Neuron (in vitro differentiated cells): ENCODE measurements at regions not wholly inside any gene's neighbourhood (a gene's known extent, or its start where the extent isn't known, plus 50 kb on each side); places are given as distances from the start of the nearest gene placed in this dataset.

ENCODE experiments used
- H2AFZ ChIP-seq: one replicate; pipeline ENCODE4 v1.6.1; 2013; ENCODE audit warnings: low read depth, mild to moderate bottlenecking, inconsistent platforms, low read length, moderate library complexity
- H3K27me3 ChIP-seq: one replicate; pipeline ENCODE4 v1.6.1; 2013; ENCODE audit warnings: low read length; ENCODE audit not compliant: insufficient read depth
- H3K36me3 ChIP-seq: one replicate; pipeline ENCODE4 v1.6.1; 2013; ENCODE audit warnings: low read length; ENCODE audit not compliant: insufficient read depth
- H3K4me1 ChIP-seq: one replicate; pipeline ENCODE4 v1.6.1; 2013; ENCODE audit warnings: low read length; ENCODE audit not compliant: insufficient read depth
- H3K4me3 ChIP-seq: 2 replicates; pipeline ENCODE4 v1.5.1; 2013; ENCODE audit warnings: mild to moderate bottlenecking, low read length, moderate library complexity
- H3K9me3 ChIP-seq: one replicate; pipeline ENCODE4 v1.6.1; 2013; ENCODE audit warnings: low read length

DNA sequence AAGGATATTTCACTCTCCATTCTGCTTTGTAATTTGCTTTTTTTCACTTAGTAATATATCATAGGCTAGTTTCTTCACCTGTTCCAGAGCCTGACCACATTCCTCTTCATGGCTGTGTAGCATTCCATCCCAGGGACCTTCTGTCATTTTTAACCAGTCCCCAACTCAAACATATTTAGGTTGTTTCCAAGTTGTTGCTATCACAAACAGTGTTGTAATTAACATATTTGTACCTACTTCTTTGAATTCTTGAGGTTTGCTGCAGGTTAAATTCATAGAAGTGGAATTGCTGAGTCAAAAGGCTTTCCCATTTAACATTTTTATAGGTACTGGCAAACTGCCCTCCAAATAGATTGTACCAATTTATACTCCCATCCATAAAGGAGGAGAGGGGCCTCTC is 65.1 kb upstream of the MED9 start:
- Histone ChIP-seq H3K36me3 (no peaks in the 10 kb centered on the region), H3K4me1 (no peaks in the 10 kb centered on the region), H3K27me3 (peaks cover 4% of the 10 kb centered on the region), H3K4me3 (no peak overlapping the region), H2AFZ (no peak overlapping the region), H3K9me3 (peaks cover 1% of the 10 kb centered on the region)

- Histone ChIP-seq H3K36me3 (no peaks in the 10 kb centered on the region), H3K9me3 (peaks cover 1% of the 10 kb centered on the region), H3K27me3 (peaks cover 4% of the 10 kb centered on the region), H3K4me3 (no peak overlapping the region), H3K4me1 (no peaks in the 10 kb centered on the region), H2AFZ (no peak overlapping the region)
These were observed 64.5 kb upstream of the MED9 start for GRCh38 chr17:17412326-17412725.

DNA sequence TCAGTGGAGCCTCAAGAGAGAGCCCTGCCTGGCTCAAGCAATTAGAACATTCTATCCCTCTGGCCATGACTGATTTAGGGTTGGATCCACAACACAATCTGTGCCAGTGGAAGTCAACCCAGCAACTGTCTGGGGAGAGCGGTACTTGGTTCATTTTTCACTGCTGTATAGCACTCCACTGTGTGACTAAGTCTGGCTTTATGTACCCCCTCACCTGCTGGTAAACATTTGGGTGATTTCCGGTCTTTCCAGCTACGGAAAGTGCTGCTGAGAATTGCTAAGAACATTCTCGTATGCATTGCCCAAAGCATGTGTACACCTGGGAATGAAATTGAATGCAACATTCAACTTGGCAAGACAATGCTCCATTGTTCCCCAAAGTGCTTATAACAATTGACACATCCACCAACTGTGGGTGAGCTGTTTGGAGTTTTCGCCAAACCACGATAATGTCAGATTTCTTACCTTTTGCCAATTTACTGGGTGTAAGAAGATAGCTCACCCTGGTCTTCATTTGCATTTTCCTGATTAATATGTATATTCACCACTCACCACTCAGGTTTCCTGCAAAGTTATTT is 63.5 kb upstream of the MED9 start:
- Histone ChIP-seq H3K4me3 (no peak overlapping the region), H3K9me3 (peaks cover 1% of the 10 kb centered on the region), H3K4me1 (no peaks in the 10 kb centered on the region), H3K27me3 (peaks cover 4% of the 10 kb centered on the region), H3K36me3 (no peaks in the 10 kb centered on the region), H2AFZ (no peak overlapping the region)

GRCh38 chr17:17413821-17414220 is 63.0 kb upstream of the MED9 start:
- H3K9me3 ChIP-seq: peaks cover 1% of the 10 kb centered on the region
- no peak overlapping the region for H3K4me3 ChIP-seq
- H3K4me1 ChIP-seq: no peaks in the 10 kb centered on the region
- no peaks in the 10 kb centered on the region for H3K36me3 ChIP-seq
- no peak overlapping the region for H2AFZ ChIP-seq
- peaks cover 4% of the 10 kb centered on the region for H3K27me3 ChIP-seq

DNA sequence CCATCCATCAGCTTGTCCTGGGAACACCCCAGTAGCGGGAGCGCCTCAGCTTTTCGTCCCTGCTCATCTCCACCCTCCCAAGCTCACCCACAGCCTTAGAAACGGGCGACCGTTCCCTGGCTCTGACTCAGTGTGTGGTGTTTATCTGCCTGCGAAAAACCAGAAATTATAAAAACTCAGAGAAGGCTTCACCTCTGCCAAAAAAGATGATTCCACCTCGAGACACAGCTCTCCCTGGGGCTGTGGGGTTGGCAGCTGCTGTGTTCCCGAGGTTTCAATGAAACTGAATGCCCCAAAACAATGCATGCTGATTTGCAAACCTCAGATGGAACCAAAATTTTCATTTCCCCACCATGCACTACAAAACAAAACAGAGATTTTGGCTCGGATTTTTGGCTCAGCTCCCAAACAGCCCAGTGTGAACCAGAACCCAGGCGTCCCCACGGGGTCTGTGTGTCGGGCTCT is 62.4 kb upstream of the MED9 start:
- H3K4me3 ChIP-seq: no peak overlapping the region
- H3K27me3 ChIP-seq: peaks cover 4% of the 10 kb centered on the region
- H3K4me1 ChIP-seq: no peaks in the 10 kb centered on the region
- no peak overlapping the region for H2AFZ ChIP-seq
- H3K9me3 ChIP-seq: peaks cover 1% of the 10 kb centered on the region
- H3K36me3 ChIP-seq: no peaks in the 10 kb centered on the region

DNA sequence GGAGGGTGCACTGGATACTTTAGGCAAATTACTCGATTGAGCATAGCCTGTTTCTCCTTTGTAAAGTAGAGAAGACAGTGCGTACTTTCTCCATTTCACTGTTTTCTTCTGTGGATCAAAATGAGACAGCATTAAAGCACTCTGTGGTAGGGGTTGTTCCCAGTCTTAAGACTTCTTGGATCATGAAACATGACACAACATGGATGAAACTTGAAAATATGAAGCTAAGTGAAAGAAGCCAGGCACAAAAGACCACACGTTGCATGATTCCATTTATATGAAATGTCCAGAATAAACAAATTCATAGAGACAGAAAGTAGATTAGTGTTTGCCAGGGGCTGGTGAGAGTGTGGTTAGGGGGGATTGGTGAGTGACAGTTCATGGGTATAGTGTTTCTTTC is 61.8 kb upstream of the MED9 start:
- H3K36me3 ChIP-seq: no peaks in the 10 kb centered on the region
- no peaks in the 10 kb centered on the region for H3K4me1 ChIP-seq
- no peak overlapping the region for H3K4me3 ChIP-seq
- no peak overlapping the region for H2AFZ ChIP-seq
- H3K27me3 ChIP-seq: peaks cover 1% of the 10 kb centered on the region
- H3K9me3 ChIP-seq: peaks cover 1% of the 10 kb centered on the region

DNA sequence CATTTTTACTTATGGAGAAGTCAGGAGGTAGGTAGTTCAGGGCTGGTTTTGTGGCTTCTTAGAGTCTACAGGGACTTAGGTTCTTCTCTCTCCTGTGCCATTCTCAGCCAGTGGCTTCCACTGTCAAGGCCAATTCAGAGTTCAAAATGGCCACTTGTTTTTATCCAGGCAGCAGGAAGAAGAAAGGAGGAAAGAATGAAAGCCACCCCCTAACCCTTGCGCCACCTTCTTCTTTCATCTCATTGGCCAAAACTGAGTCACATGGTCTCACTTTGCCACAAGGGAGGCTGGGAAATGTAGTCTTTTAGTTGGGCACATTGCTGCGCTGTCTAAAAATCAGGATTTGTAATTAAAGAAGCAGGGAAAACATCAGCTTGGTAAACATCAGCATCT is 60.8 kb upstream of the MED9 start:
- no peak overlapping the region for H3K4me3 ChIP-seq
- H3K9me3 ChIP-seq: peaks cover 1% of the 10 kb centered on the region
- peaks cover 4% of the 10 kb centered on the region for H3K27me3 ChIP-seq
- H3K36me3 ChIP-seq: no peaks in the 10 kb centered on the region
- peak overlapping the region; percentile 27 for H2AFZ ChIP-seq
- no peaks in the 10 kb centered on the region for H3K4me1 ChIP-seq

DNA sequence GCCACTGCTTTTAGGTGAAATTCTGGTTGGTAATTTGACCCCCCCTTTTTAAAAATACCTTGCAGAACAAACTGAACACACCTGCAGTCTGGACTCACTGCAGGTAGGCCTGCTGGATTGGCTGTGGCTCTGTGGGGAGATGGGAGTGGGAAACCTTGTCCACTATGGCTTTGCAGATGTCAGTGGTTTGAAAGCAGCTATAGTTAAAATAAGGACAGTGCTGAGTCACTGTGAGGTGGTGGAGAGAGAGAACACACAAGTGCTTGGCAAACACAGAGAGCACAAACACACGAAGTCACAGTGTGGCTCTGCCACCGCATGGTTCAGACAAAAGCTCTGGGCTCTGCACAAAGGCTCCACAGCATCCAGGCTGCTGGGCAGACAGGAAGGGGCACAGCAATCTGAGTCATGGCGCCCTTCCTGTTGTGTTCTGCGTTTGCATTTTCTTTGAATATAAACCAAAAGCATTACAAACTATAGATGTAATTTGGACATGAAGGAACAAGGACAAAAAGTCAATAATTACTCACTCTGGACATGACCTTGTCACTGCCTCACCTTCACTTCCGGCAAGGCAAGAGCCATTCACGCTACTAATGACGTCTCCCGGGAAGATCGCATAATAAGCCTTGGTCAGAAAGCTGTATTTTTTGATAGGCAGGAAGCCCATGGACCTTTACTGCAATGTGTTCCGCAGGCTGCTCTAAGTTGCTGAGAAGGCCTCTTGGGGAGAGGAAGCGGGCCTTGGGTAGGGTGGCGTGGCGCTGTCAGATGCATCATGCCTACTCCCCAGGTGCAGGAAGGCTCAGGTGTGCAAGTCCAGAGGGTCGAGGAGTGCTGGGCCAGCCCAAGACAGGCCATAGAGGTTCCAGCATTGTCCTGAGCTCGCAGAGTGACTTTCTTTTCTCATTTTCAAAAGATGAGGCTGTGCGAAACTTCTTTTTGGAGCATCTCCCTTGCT is 60.1 kb upstream of the MED9 start:
- no peaks in the 10 kb centered on the region for H3K4me1 ChIP-seq
- peak overlapping the region; percentile 27 for H2AFZ ChIP-seq
- H3K36me3 ChIP-seq: no peaks in the 10 kb centered on the region
- peaks cover 4% of the 10 kb centered on the region for H3K27me3 ChIP-seq
- H3K9me3 ChIP-seq: peaks cover 1% of the 10 kb centered on the region
- H3K4me3 ChIP-seq: no peak overlapping the region

- Histone ChIP-seq H3K9me3 (peaks cover 3% of the 10 kb centered on the region), H3K27me3 (peaks cover 4% of the 10 kb centered on the region), H2AFZ (no peak overlapping the region), H3K4me3 (no peak overlapping the region), H3K36me3 (no peaks in the 10 kb centered on the region), H3K4me1 (no peaks in the 10 kb centered on the region)
These were observed 59.0 kb upstream of the MED9 start for GRCh38 chr17:17417718-17418181.

DNA sequence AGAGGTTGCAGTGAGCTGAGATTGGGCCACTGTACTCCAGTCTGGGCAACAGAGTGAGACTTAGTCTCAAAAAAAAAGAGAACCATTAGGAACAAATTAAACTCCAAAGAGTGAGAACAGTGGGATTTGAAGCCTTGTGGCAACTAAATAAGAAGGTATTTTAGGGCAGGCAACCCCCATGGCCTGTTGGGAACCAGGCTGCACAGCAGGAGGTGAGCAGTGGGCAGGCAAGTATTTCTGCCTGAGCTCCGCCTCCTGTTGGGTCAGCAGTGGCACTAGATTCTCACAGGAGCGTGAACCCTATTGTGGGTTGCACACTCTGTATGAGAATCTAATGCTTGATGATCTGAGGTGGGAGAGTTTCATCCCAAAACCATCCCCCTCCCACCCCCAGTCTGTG is 57.6 kb upstream of the MED9 start:
- Histone ChIP-seq H3K4me3 (no peak overlapping the region), H3K27me3 (peaks cover 4% of the 10 kb centered on the region), H2AFZ (no peak overlapping the region), H3K9me3 (peaks cover 8% of the 10 kb centered on the region), H3K4me1 (no peaks in the 10 kb centered on the region), H3K36me3 (no peaks in the 10 kb centered on the region)

DNA sequence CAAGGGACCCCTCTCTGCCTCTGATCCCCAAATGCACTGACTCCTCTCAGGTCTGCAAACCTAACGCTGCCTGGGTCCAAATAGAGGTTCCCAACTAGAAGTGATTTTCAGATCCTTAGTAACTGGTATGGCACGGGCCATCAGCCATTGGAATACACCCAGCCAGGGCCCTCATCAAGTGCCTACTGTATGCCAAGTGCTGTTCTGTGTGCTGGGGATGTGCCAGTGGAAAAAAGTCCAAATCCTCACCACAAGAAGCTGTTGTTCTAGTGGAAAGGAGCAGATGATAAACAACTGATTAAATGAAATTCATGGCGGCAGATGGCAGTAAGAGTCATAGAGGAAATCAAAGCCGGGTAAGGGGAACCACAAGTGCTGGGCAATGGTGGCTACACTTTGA is 57.2 kb upstream of the MED9 start:
- peaks cover 13% of the 10 kb centered on the region for H3K9me3 ChIP-seq
- H3K4me3 ChIP-seq: no peak overlapping the region
- no peaks in the 10 kb centered on the region for H3K36me3 ChIP-seq
- H2AFZ ChIP-seq: no peak overlapping the region
- H3K27me3 ChIP-seq: peaks cover 4% of the 10 kb centered on the region
- no peaks in the 10 kb centered on the region for H3K4me1 ChIP-seq

GRCh38 chr17:17420082-17420481 is 56.7 kb upstream of the MED9 start:
- Histone ChIP-seq H2AFZ (no peak overlapping the region), H3K36me3 (no peaks in the 10 kb centered on the region), H3K27me3 (peaks cover 4% of the 10 kb centered on the region), H3K9me3 (peaks cover 18% of the 10 kb centered on the region), H3K4me1 (no peaks in the 10 kb centered on the region), H3K4me3 (no peak overlapping the region)

GRCh38 chr17:17420561-17421269 is 56.1 kb upstream of the MED9 start:
- H3K9me3 ChIP-seq: peaks cover 21% of the 10 kb centered on the region
- no peak overlapping the region for H2AFZ ChIP-seq
- no peak overlapping the region for H3K4me3 ChIP-seq
- peaks cover 4% of the 10 kb centered on the region for H3K27me3 ChIP-seq
- H3K4me1 ChIP-seq: no peaks in the 10 kb centered on the region
- no peaks in the 10 kb centered on the region for H3K36me3 ChIP-seq
